Esophagus muscularis mucosa (tissue), 3 donors: ENCODE measurements at regions not wholly inside any gene's neighbourhood (a gene's known extent, or its start where the extent isn't known, plus 50 kb on each side); places are given as distances from the start of the nearest gene placed in this dataset.

ENCODE experiments used
- POLR2A ChIP-seq: fragments of 450-650 bp; IDR thresholded peaks from one replicate; pipeline ENCODE4 v1.6.1; 2017; ENCODE audit warnings: antibody characterized with exemption, moderate library complexity, mild to moderate bottlenecking, low read depth
- TF ChIP-seq, protein P1 (sequence below), 3 experiments: fragments of 200-600 bp in 2 of 3; fragments of 450-650 bp in 1 of 3; sonication (generic) in 2 of 3; IDR thresholded peaks; one replicate each; pipeline ENCODE4 v1.5.1; 2017 to 2019; ENCODE audit warnings: antibody characterized with exemption in 3 of 3, mild to moderate bottlenecking in 2 of 3, moderate library complexity in 1 of 3

DNA sequence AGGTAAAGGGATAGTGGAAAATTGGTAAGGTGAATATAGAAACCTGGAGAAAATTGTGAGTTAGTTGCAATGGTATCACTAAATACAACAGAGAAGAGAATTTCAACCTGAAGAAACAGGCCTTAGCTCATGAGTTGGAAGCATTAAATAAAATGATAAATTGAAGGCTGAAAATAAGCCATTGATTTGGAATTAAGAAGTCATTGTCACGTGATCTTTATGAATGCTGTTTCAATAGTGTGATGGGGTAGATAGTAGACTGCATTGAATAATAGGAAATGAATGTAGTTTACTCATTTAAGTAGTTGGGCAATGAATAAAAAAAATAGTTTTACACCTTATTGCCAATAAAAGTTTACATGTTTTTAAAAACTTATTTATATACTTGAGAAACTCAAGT is 88.5 kb upstream of the ADGRB3 start:
- TF ChIP-seq, protein P1, sequence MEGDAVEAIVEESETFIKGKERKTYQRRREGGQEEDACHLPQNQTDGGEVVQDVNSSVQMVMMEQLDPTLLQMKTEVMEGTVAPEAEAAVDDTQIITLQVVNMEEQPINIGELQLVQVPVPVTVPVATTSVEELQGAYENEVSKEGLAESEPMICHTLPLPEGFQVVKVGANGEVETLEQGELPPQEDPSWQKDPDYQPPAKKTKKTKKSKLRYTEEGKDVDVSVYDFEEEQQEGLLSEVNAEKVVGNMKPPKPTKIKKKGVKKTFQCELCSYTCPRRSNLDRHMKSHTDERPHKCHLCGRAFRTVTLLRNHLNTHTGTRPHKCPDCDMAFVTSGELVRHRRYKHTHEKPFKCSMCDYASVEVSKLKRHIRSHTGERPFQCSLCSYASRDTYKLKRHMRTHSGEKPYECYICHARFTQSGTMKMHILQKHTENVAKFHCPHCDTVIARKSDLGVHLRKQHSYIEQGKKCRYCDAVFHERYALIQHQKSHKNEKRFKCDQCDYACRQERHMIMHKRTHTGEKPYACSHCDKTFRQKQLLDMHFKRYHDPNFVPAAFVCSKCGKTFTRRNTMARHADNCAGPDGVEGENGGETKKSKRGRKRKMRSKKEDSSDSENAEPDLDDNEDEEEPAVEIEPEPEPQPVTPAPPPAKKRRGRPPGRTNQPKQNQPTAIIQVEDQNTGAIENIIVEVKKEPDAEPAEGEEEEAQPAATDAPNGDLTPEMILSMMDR (IDR thresholded peaks at IDR 0.05) = no peak
- no peak for TF ChIP-seq POLR2A
